Left forelimb (tissue), 1 donor: ENCODE measurements at regions not wholly inside any gene's neighbourhood (a gene's known extent, or its start where the extent isn't known, plus 50 kb on each side); places are given as distances from the start of the nearest gene placed in this dataset.

Experiments used
- DNase-seq: peaks from one replicate; pipeline ENCODE4 v3.0.0-alpha.2; 2018; ENCODE audit warnings: low spot score

- no peak for DNase-seq
Measured at GRCh38 chr2:8448824-8449556, 232.9 kb upstream of the ID2 start.

GRCh38 chr2:8451273-8451672 lies 230.6 kb upstream of the ID2 start:
- no peak for DNase-seq

- DNase-seq: no peak
Measured at GRCh38 chr2:8452296-8452695, 229.6 kb upstream of the ID2 start.

- DNase-seq: peak; percentile 11
Measured at GRCh38 chr2:8452979-8453903, 228.6 kb upstream of the ID2 start.

GRCh38 chr2:8453904-8454302 lies 228.0 kb upstream of the ID2 start:
- DNase-seq: no peak

GRCh38 chr2:8454797-8455196 lies 227.1 kb upstream of the ID2 start:
- no peak for DNase-seq

GRCh38 chr2:8455236-8456150 lies 226.4 kb upstream of the ID2 start:
- DNase-seq: no peak

- no peak for DNase-seq
Measured at GRCh38 chr2:8456151-8457091, 225.4 kb upstream of the ID2 start.

GRCh38 chr2:8457092-8457481 lies 224.8 kb upstream of the ID2 start:
- no peak for DNase-seq

- no peak for DNase-seq
Measured at GRCh38 chr2:8457699-8458502, 224.0 kb upstream of the ID2 start.

GRCh38 chr2:8458503-8459459 lies 223.1 kb upstream of the ID2 start:
- no peak for DNase-seq

GRCh38 chr2:8459474-8459873 lies 222.4 kb upstream of the ID2 start:
- no peak for DNase-seq

- DNase-seq: peak; percentile 42
Measured at GRCh38 chr2:8461341-8461740, 220.5 kb upstream of the ID2 start.

- DNase-seq: peak; percentile 28
Measured at GRCh38 chr2:8462280-8462679, 219.6 kb upstream of the ID2 start.

GRCh38 chr2:8462899-8463648 lies 218.8 kb upstream of the ID2 start:
- peak; percentile 41 for DNase-seq

GRCh38 chr2:8465560-8465959 lies 216.3 kb upstream of the ID2 start:
- no peak for DNase-seq

- no peak for DNase-seq
Measured at GRCh38 chr2:8469709-8470493, 212.0 kb upstream of the ID2 start.
